CD14-positive monocyte (primary cell): ENCODE measurements at regions not wholly inside any gene's neighbourhood (a gene's known extent, or its start where the extent isn't known, plus 50 kb on each side); places are given as distances from the start of the nearest gene placed in this dataset.

Experiments used
- DNase-seq, 3 donors: peaks; one replicate each; pipeline ENCODE4 v3.0.0-alpha.2; 2011 to 2022
- H2AFZ ChIP-seq: 2 replicates; pipeline ENCODE4 v1.6.0; 2012; ENCODE audit warnings: mild to moderate bottlenecking, low read depth, low read length, inconsistent platforms; ENCODE audit not compliant: insufficient read depth, poor library complexity, severe bottlenecking
- H3K27ac ChIP-seq, 2 donors: 1 replicate in 1 of 2; 2 replicates in 1 of 2; pipeline ENCODE4 v1.5.1; 2012 to 2013; ENCODE audit warnings: low read length in 2 of 2, control low read depth in 1 of 2, inconsistent platforms in 1 of 2, low read depth in 1 of 2, mild to moderate bottlenecking in 1 of 2
- H3K27me3 ChIP-seq, 2 donors: one replicate each; pipeline versions ENCODE4 v1.6.0 to v1.6.1; 2011 to 2013; ENCODE audit warnings: low read length in 2 of 2; ENCODE audit not compliant: control insufficient read depth in 2 of 2, insufficient read depth in 2 of 2
- H3K36me3 ChIP-seq, 2 donors: replicated peaks in 1 of 2; 1 replicate in 1 of 2; 2 replicates in 1 of 2; pipeline versions ENCODE4 v1.5.1 to v1.6.1; 2012 to 2013; ENCODE audit warnings: low read length in 2 of 2, control low read depth in 1 of 2, inconsistent platforms in 1 of 2, mild to moderate bottlenecking in 1 of 2; ENCODE audit not compliant: insufficient read depth in 2 of 2, control insufficient read depth in 1 of 2
- H3K4me1 ChIP-seq, 2 donors: 1 replicate in 1 of 2; 2 replicates in 1 of 2; pipeline versions ENCODE4 v1.5.1 to v1.6.1; 2012 to 2013; ENCODE audit warnings: low read length in 2 of 2, control low read depth in 1 of 2, inconsistent platforms in 1 of 2, mild to moderate bottlenecking in 1 of 2, moderate library complexity in 1 of 2; ENCODE audit not compliant: insufficient read depth in 2 of 2, control insufficient read depth in 1 of 2
- H3K4me2 ChIP-seq: replicated peaks from 2 replicates; pipeline ENCODE3; 2012; ENCODE audit warnings: low read length, moderate library complexity, mild to moderate bottlenecking; ENCODE audit not compliant: poor library complexity, severe bottlenecking; ENCODE audit errors: extremely low read depth
- H3K4me3 ChIP-seq, 3 experiments: fragments of 200-600 bp in 1 of 3; sonication (generic) in 1 of 3; replicated peaks in 1 of 3; 1 replicate in 2 of 3; 2 replicates in 1 of 3; pipeline ENCODE4 v1.5.1; 2011 to 2013; ENCODE audit warnings: low read length in 3 of 3, mild to moderate bottlenecking in 3 of 3, control low read depth in 2 of 3, low read depth in 2 of 3, inconsistent platforms in 1 of 3, moderate library complexity in 1 of 3
- H3K79me2 ChIP-seq: 2 replicates; pipeline ENCODE4 v1.6.0; 2012; ENCODE audit warnings: mild to moderate bottlenecking, control low read depth, inconsistent platforms, low read length, moderate library complexity; ENCODE audit not compliant: insufficient read depth
- H3K9ac ChIP-seq: 2 replicates; pipeline ENCODE4 v1.6.0; 2017; ENCODE audit warnings: low read length, mild to moderate bottlenecking; ENCODE audit not compliant: insufficient read depth, poor library complexity, severe bottlenecking
- H3K9me3 ChIP-seq, 2 donors: replicated peaks in 1 of 2; 1 replicate in 1 of 2; 2 replicates in 1 of 2; pipeline versions ENCODE4 v1.5.1 to v1.6.1; 2012 to 2013; ENCODE audit warnings: low read length in 2 of 2, control low read depth in 1 of 2; ENCODE audit not compliant: control insufficient read depth in 1 of 2, insufficient read depth in 1 of 2
- H4K20me1 ChIP-seq: 2 replicates; pipeline ENCODE4 v1.6.0; 2012; ENCODE audit warnings: mild to moderate bottlenecking, low read length, control low read depth, moderate library complexity; ENCODE audit not compliant: insufficient read depth
- H3K27ac Mint-ChIP-seq, 7 donors: one replicate each; pipeline ENCODE4 v1.8.0; 2020; ENCODE audit warnings: mild to moderate bottlenecking in 7 of 7, mixed read lengths in 7 of 7, moderate library complexity in 6 of 7, inconsistent platforms in 2 of 7
- H3K27me3 Mint-ChIP-seq, 3 donors: one replicate each; pipeline ENCODE4 v1.8.0; 2021 to 2022; ENCODE audit warnings: low read depth in 3 of 3, mild to moderate bottlenecking in 3 of 3, mixed read lengths in 3 of 3, moderate library complexity in 3 of 3, inconsistent platforms in 1 of 3
- H3K36me3 Mint-ChIP-seq, 2 donors: one replicate each; pipeline ENCODE4 v1.8.0; 2020; ENCODE audit warnings: mixed read lengths in 2 of 2, inconsistent platforms in 1 of 2, mild to moderate bottlenecking in 1 of 2
- H3K4me1 Mint-ChIP-seq: one replicate; pipeline ENCODE4 v1.8.0; 2020; ENCODE audit warnings: mild to moderate bottlenecking, mixed read lengths
- H3K4me3 Mint-ChIP-seq, 2 donors: one replicate each; pipeline ENCODE4 v1.8.0; 2020; ENCODE audit warnings: mild to moderate bottlenecking in 2 of 2, mixed read lengths in 2 of 2, moderate library complexity in 1 of 2
- H3K9me3 Mint-ChIP-seq, 7 donors: one replicate each; pipeline ENCODE4 v1.8.0; 2020 to 2022; ENCODE audit warnings: mixed read lengths in 7 of 7, mild to moderate bottlenecking in 6 of 7, moderate library complexity in 6 of 7, inconsistent platforms in 2 of 7
- CTCF ChIP-seq: fragments of 200-600 bp; IDR thresholded peaks from one replicate; pipeline ENCODE4 v1.8.0; 2022; ENCODE audit warnings: antibody characterized with exemption, mild to moderate bottlenecking
- WGBS: methylation state at CpG from one replicate; pipeline ENCODE4 v1.1.5; 2013; ENCODE audit warnings: missing lambda C conversion rate; ENCODE audit not compliant: insufficient coverage; 5-methylcytosine and 5-hydroxymethylcytosine counted together
- intact Hi-C, 2 donors: fragments of 100-400 bp; cut with micrococcal nuclease; formaldehyde crosslinking; loops; one replicate each; pipeline versions ENCODE4 v1.15.0 to v1.15.1; 2023

GRCh38 chr7:83864551-83864950, 215.6 kb upstream of the SEMA3E start:
- Mint-ChIP-seq H3K27ac (no peak overlapping the region), H3K4me3 (no peak overlapping the region), H3K9me3 (peaks cover 0 to 4% (median 0%) of the 10 kb centered on the region in 7 donors), H3K4me1 (no peaks in the 10 kb centered on the region), H3K36me3 (no peaks in the 10 kb centered on the region), H3K27me3 (no peaks in the 10 kb centered on the region)
- H3K4me2 ChIP-seq, result no peak overlapping the region
- H3K27me3 ChIP-seq, result no peaks in the 10 kb centered on the region
- no peaks in the 10 kb centered on the region for H3K79me2 ChIP-seq
- H3K9ac ChIP-seq, result no peak overlapping the region
- no peaks in the 10 kb centered on the region for H4K20me1 ChIP-seq
- no peaks in the 10 kb centered on the region for H3K9me3 ChIP-seq
- H2AFZ ChIP-seq, result no peak overlapping the region
- H3K4me3 ChIP-seq, result no peak overlapping the region
- DNase-seq, result no peak
- H3K4me1 ChIP-seq, result no peaks in the 10 kb centered on the region
- no CpG with 5 or more reads among the region's 2 CpGs for WGBS
- no peak overlapping the region for H3K27ac ChIP-seq
- no peaks in the 10 kb centered on the region for H3K36me3 ChIP-seq
- intact Hi-C loops, result no loop called here
- no peak for TF ChIP-seq CTCF

GRCh38 chr7:83863906-83864305, 215.0 kb upstream of the SEMA3E start:
- no CpG with 5 or more reads among the region's 2 CpGs for WGBS
- H3K4me3 Mint-ChIP-seq, result no peak overlapping the region
- Histone ChIP-seq H3K36me3 (no peaks in the 10 kb centered on the region), H3K4me1 (no peaks in the 10 kb centered on the region), H3K9ac (no peak overlapping the region), H4K20me1 (no peaks in the 10 kb centered on the region), H3K4me3 (no peak overlapping the region), H3K79me2 (no peaks in the 10 kb centered on the region), H3K27me3 (no peaks in the 10 kb centered on the region), H3K27ac (no peak overlapping the region), H3K9me3 (no peaks in the 10 kb centered on the region), H3K4me2 (no peak overlapping the region), H2AFZ (no peak overlapping the region)
- H3K27me3 Mint-ChIP-seq, result no peaks in the 10 kb centered on the region
- no peak for TF ChIP-seq CTCF
- DNase-seq, result no peak
- no peaks in the 10 kb centered on the region for H3K36me3 Mint-ChIP-seq
- intact Hi-C loops, result no loop called here
- H3K9me3 Mint-ChIP-seq, result peaks cover 0 to 4% (median 0%) of the 10 kb centered on the region in 7 donors
- H3K27ac Mint-ChIP-seq, result no peak overlapping the region
- no peaks in the 10 kb centered on the region for H3K4me1 Mint-ChIP-seq
